B cell (primary cell): ENCODE measurements at regions not wholly inside any gene's neighbourhood (a gene's known extent, or its start where the extent isn't known, plus 50 kb on each side); places are given as distances from the start of the nearest gene placed in this dataset.

Source experiments
- CTCF ChIP-seq: fragments of 200-600 bp; IDR thresholded peaks from one replicate; pipeline ENCODE4 v1.8.0; 2022; ENCODE audit warnings: antibody characterized with exemption, mild to moderate bottlenecking
- EZH2 ChIP-seq: IDR thresholded peaks from 2 replicates; pipeline ENCODE4 v1.6.1; 2012; ENCODE audit warnings: borderline replicate concordance, low read depth, mild to moderate bottlenecking, moderate library complexity, low read length; ENCODE audit not compliant: insufficient read depth, poor library complexity, severe bottlenecking

GRCh38 chr2:117720765-117721164 is 93.7 kb upstream of the DDX18 start:
- TF ChIP-seq CTCF, result no peak
- no peak for TF ChIP-seq EZH2
